Endothelial cell of umbilical vein (primary cell): ENCODE measurements at regions not wholly inside any gene's neighbourhood (a gene's known extent, or its start where the extent isn't known, plus 50 kb on each side); places are given as distances from the start of the nearest gene placed in this dataset.

Experiments used
- MAX ChIP-seq: IDR thresholded peaks from 2 replicates; pipeline ENCODE4 v1.6.1; 2011; ENCODE audit not compliant: insufficient read depth, insufficient read length
- POLR2AphosphoS5 ChIP-seq: IDR thresholded peaks from 2 replicates; pipeline ENCODE4 v1.6.1; 2012; ENCODE audit warnings: low read depth, mild to moderate bottlenecking, control low read depth, low read length, moderate library complexity; ENCODE audit not compliant: insufficient read depth
- TF ChIP-seq, protein P1 (sequence below), 2 donors: IDR thresholded peaks; 1 replicate in 1 of 2; 2 replicates in 1 of 2; pipeline ENCODE4 v1.5.1; 2011; ENCODE audit warnings: low read length in 2 of 2, mild to moderate bottlenecking in 2 of 2, moderate library complexity in 2 of 2, control low read depth in 1 of 2, inconsistent platforms in 1 of 2, low read depth in 1 of 2; ENCODE audit not compliant: insufficient read depth in 1 of 2; ENCODE audit errors: extremely low read depth in 1 of 2

- no peak for TF ChIP-seq MAX
- TF ChIP-seq, protein P1, sequence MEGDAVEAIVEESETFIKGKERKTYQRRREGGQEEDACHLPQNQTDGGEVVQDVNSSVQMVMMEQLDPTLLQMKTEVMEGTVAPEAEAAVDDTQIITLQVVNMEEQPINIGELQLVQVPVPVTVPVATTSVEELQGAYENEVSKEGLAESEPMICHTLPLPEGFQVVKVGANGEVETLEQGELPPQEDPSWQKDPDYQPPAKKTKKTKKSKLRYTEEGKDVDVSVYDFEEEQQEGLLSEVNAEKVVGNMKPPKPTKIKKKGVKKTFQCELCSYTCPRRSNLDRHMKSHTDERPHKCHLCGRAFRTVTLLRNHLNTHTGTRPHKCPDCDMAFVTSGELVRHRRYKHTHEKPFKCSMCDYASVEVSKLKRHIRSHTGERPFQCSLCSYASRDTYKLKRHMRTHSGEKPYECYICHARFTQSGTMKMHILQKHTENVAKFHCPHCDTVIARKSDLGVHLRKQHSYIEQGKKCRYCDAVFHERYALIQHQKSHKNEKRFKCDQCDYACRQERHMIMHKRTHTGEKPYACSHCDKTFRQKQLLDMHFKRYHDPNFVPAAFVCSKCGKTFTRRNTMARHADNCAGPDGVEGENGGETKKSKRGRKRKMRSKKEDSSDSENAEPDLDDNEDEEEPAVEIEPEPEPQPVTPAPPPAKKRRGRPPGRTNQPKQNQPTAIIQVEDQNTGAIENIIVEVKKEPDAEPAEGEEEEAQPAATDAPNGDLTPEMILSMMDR (IDR thresholded peaks at IDR 0.05; ENCODE audit: extremely low read depth in 1 of 2, insufficient read depth in 1 of 2, low read depth in 1 of 2, low read length in 2 of 2) = no peak
- TF ChIP-seq POLR2AphosphoS5 = no peak
These were observed 415.7 kb downstream of the EPM2A start for GRCh38 chr6:145319605-145320004.
